ENCODE measurements at regions not wholly inside any gene's neighbourhood (a gene's known extent, or its start where the extent isn't known, plus 50 kb on each side); places are given as distances from the start of the nearest gene placed in this dataset.

DNA sequence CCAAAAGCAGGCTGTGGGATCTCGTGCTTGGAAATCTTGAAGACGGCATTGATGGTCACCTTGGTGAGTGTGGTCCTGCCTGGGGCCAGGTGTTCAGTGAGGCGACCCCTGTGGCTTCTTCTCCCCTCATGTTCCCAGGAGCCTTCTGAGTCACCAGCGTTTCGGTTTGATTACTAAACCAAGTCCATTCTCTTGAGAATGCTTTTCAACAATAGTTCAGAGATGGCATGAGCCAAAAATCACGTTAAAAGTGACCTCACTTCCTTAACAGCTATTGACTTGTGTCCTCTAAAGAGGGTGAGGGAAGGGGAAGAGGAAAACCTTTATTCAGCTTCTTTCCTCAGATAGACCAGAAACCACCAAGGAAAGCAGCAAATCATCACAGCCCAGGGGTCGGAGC, 315.2 kb downstream of the GATA3 start:
- TF ChIP-seq MAZ (IDR thresholded peaks at IDR 0.05; ENCODE audit: borderline replicate concordance, low read depth, low read length), result no peak
- TF ChIP-seq SMC3 (IDR thresholded peaks at IDR 0.05; ENCODE audit: low read depth, low read length), result no peak
- H3K9me3 ChIP-seq (ENCODE audit: control insufficient read depth, insufficient read depth, low read length), result peaks cover 7% of the 10 kb centered on the region; the same call in 1 of the 2 replicates
- H2AK9ac ChIP-seq (replicated peaks; ENCODE audit: low read depth, low read length, poor library complexity), result no peak overlapping the region
- H3K18ac ChIP-seq (ENCODE audit: low read depth, low read length), result no peak overlapping the region
- no peak overlapping the region for H2BK15ac ChIP-seq (ENCODE audit: low read depth, low read length)
- no peak overlapping the region for H3K4me2 ChIP-seq (ENCODE audit: low read depth, low read length)
- BruUV-seq (replicated peaks), result no TSS peak
- H3K9ac ChIP-seq (ENCODE audit: low read depth, low read length), result no peak overlapping the region
- H3K14ac ChIP-seq (replicated peaks; ENCODE audit: low read depth, low read length), result no peak overlapping the region
- no peak overlapping the region for H2BK120ac ChIP-seq (ENCODE audit: low read depth, low read length)
- no peaks in the 10 kb centered on the region for H3K9me1 ChIP-seq (ENCODE audit: insufficient read depth, low read length)
- H2AFZ ChIP-seq (replicated peaks; ENCODE audit: low read length, poor library complexity), result no peak overlapping the region
- ATAC-seq (ENCODE audit: low read depth) (no peak), DNase-seq (peak; percentile 12)
- H3K79me1 ChIP-seq (ENCODE audit: low read depth in 1 of 2, low read length in 2 of 2), result no peaks in the 10 kb centered on the region
- no peak overlapping the region for H4K8ac ChIP-seq (ENCODE audit: low read depth in 2 of 2, low read length in 2 of 2)
- H3K23ac ChIP-seq (ENCODE audit: low read depth, low read length), result no peak overlapping the region
- no peaks in the 10 kb centered on the region for H4K20me1 ChIP-seq (ENCODE audit: insufficient read depth, low read length)
- dilution Hi-C loops (cut with HindIII; ENCODE audit: low sequenced_read_pairs, unreplicated experiment) (no loop called here), intact Hi-C loops (cut with micrococcal nuclease) (no loop called here), in situ Hi-C loops (cut with MboI; ENCODE audit: low sequenced_read_pairs) (no loop called here)
- WGBS, 2 experiments (ENCODE audit: extremely low coverage in 2 of 2, insufficient read length in 1 of 2), result 80% methylated on average over 1 of the region's 7 CpGs; no CpG with 5 or more reads in 1 of the 2 experiments
- no peak overlapping the region for H4K5ac ChIP-seq (ENCODE audit: low read depth, low read length)
- H3K4me3 ChIP-seq (ENCODE audit: insufficient read depth, low read depth, low read length), result no peak overlapping the region
- H3K27me3 ChIP-seq (ENCODE audit: control insufficient read depth, insufficient read depth, low read length), result no peaks in the 10 kb centered on the region
- no peak overlapping the region for H3K27ac ChIP-seq (ENCODE audit: insufficient read depth, low read length)
- no peak overlapping the region for H4K91ac ChIP-seq (ENCODE audit: insufficient read depth, low read depth, low read length)
- no peak overlapping the region for H3K4ac ChIP-seq (ENCODE audit: low read depth, low read length)
- H3K4me1 ChIP-seq (ENCODE audit: control insufficient read depth, insufficient read depth, low read length), result no peaks in the 10 kb centered on the region
- H2BK5ac ChIP-seq (ENCODE audit: low read depth, low read length, poor library complexity, severe bottlenecking), result no peak overlapping the region
- no peaks in the 10 kb centered on the region for H3K36me3 ChIP-seq (ENCODE audit: control insufficient read depth, insufficient read depth, low read length)
- no peak overlapping the region for H2BK20ac ChIP-seq (ENCODE audit: low read depth, low read length)
- no peak overlapping the region for H2AK5ac ChIP-seq (ENCODE audit: low read depth, low read length)
- no peak overlapping the region for H3K56ac ChIP-seq (ENCODE audit: extremely low read depth, insufficient read depth, low read length)
- ChIA-PET POLR2A (ENCODE audit: unreplicated experiment) (no interaction called here), CTCF (no interaction called here)

Measured in IMR-90 (cell line).